GM23338 (cell line): ENCODE measurements at regions not wholly inside any gene's neighbourhood (a gene's known extent, or its start where the extent isn't known, plus 50 kb on each side); places are given as distances from the start of the nearest gene placed in this dataset.

Experiments
- EZH2 ChIP-seq: fragments of 200-600 bp; sonication (generic); IDR thresholded peaks from one replicate; pipeline ENCODE4 v1.8.0; 2017; ENCODE audit warnings: antibody characterized with exemption, mild to moderate bottlenecking, low read depth; ENCODE audit not compliant: unreplicated experiment
- POLR2AphosphoS5 ChIP-seq: IDR thresholded peaks from 2 replicates; pipeline ENCODE4 v1.6.1; 2016; ENCODE audit warnings: antibody characterized with exemption, low read depth
- ZNF331 ChIP-seq: fragments of 250-450 bp; sonication (Bioruptor Pico); IDR thresholded peaks from 2 replicates; pipeline ENCODE4 v1.5.0; 2020; ENCODE audit warnings: low read depth, mild to moderate bottlenecking, moderate library complexity
- ZNF462 ChIP-seq: fragments of 250-450 bp; sonication (Bioruptor Pico); IDR thresholded peaks from 2 replicates; pipeline ENCODE4 v1.5.0; 2020; ENCODE audit warnings: mild to moderate bottlenecking, moderate library complexity
- TF ChIP-seq, protein P1 (sequence below): IDR thresholded peaks from one replicate; pipeline ENCODE4 v1.6.1; 2018; ENCODE audit warnings: antibody characterized with exemption; ENCODE audit not compliant: unreplicated experiment
- TF ChIP-seq, protein P2 (sequence below), 2 experiments: fragments of 200-600 bp in 1 of 2; sonication (generic) in 1 of 2; conservative IDR thresholded peaks; 2 replicates each; pipeline versions ENCODE4 v1.5.1 to v1.6.1; 2016 to 2017; ENCODE audit warnings: antibody characterized with exemption in 2 of 2, low read depth in 2 of 2, mild to moderate bottlenecking in 2 of 2, moderate library complexity in 1 of 2

- no peak for TF ChIP-seq ZNF462 (CRISPR knock-in tag)
- TF ChIP-seq EZH2, result no peak
- TF ChIP-seq, protein P1, sequence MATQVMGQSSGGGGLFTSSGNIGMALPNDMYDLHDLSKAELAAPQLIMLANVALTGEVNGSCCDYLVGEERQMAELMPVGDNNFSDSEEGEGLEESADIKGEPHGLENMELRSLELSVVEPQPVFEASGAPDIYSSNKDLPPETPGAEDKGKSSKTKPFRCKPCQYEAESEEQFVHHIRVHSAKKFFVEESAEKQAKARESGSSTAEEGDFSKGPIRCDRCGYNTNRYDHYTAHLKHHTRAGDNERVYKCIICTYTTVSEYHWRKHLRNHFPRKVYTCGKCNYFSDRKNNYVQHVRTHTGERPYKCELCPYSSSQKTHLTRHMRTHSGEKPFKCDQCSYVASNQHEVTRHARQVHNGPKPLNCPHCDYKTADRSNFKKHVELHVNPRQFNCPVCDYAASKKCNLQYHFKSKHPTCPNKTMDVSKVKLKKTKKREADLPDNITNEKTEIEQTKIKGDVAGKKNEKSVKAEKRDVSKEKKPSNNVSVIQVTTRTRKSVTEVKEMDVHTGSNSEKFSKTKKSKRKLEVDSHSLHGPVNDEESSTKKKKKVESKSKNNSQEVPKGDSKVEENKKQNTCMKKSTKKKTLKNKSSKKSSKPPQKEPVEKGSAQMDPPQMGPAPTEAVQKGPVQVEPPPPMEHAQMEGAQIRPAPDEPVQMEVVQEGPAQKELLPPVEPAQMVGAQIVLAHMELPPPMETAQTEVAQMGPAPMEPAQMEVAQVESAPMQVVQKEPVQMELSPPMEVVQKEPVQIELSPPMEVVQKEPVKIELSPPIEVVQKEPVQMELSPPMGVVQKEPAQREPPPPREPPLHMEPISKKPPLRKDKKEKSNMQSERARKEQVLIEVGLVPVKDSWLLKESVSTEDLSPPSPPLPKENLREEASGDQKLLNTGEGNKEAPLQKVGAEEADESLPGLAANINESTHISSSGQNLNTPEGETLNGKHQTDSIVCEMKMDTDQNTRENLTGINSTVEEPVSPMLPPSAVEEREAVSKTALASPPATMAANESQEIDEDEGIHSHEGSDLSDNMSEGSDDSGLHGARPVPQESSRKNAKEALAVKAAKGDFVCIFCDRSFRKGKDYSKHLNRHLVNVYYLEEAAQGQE, result no peak
- no peak for TF ChIP-seq ZNF331 (CRISPR knock-in tag)
- TF ChIP-seq POLR2AphosphoS5, result no peak
- TF ChIP-seq, protein P2, sequence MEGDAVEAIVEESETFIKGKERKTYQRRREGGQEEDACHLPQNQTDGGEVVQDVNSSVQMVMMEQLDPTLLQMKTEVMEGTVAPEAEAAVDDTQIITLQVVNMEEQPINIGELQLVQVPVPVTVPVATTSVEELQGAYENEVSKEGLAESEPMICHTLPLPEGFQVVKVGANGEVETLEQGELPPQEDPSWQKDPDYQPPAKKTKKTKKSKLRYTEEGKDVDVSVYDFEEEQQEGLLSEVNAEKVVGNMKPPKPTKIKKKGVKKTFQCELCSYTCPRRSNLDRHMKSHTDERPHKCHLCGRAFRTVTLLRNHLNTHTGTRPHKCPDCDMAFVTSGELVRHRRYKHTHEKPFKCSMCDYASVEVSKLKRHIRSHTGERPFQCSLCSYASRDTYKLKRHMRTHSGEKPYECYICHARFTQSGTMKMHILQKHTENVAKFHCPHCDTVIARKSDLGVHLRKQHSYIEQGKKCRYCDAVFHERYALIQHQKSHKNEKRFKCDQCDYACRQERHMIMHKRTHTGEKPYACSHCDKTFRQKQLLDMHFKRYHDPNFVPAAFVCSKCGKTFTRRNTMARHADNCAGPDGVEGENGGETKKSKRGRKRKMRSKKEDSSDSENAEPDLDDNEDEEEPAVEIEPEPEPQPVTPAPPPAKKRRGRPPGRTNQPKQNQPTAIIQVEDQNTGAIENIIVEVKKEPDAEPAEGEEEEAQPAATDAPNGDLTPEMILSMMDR (conservative IDR thresholded peaks at IDR 0.05; ENCODE audit: low read depth in 2 of 2), result no peak
Observed at GRCh38 chr1:59057211-59057694, 239.6 kb upstream of the FGGY start (continued).
